ENCODE measurements at regions not wholly inside any gene's neighbourhood (a gene's known extent, or its start where the extent isn't known, plus 50 kb on each side); places are given as distances from the start of the nearest gene placed in this dataset.

DNA sequence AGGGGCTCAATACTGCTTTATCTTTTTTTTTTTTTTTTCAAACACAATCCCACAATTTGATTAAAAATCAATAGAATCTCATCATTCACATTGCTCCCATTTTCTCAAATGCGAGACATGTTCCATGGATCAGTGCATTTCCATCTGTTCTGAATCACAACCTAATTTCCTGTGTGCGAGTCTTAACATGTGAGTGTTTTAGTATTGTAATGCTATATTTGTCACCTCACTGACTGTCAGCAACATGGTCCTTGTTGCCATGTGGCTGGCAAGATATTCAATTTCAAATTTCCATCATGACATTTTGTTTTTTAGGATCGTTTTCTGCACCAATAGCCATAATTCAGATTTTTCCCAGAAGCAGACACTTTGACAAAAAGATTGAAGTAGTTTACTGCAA, 233.2 kb upstream of the PRDM9 start:
- ChIA-PET POLR2A (no interaction called here), CTCF (no interaction called here)
- DNase-seq (ENCODE audit: extremely low spot score): no peak
- TF ChIP-seq, protein P1, sequence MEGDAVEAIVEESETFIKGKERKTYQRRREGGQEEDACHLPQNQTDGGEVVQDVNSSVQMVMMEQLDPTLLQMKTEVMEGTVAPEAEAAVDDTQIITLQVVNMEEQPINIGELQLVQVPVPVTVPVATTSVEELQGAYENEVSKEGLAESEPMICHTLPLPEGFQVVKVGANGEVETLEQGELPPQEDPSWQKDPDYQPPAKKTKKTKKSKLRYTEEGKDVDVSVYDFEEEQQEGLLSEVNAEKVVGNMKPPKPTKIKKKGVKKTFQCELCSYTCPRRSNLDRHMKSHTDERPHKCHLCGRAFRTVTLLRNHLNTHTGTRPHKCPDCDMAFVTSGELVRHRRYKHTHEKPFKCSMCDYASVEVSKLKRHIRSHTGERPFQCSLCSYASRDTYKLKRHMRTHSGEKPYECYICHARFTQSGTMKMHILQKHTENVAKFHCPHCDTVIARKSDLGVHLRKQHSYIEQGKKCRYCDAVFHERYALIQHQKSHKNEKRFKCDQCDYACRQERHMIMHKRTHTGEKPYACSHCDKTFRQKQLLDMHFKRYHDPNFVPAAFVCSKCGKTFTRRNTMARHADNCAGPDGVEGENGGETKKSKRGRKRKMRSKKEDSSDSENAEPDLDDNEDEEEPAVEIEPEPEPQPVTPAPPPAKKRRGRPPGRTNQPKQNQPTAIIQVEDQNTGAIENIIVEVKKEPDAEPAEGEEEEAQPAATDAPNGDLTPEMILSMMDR (IDR thresholded peaks at IDR 0.05; ENCODE audit: control extremely low read depth, extremely low read depth, low read depth, missing control alignments): no peak

DNA sequence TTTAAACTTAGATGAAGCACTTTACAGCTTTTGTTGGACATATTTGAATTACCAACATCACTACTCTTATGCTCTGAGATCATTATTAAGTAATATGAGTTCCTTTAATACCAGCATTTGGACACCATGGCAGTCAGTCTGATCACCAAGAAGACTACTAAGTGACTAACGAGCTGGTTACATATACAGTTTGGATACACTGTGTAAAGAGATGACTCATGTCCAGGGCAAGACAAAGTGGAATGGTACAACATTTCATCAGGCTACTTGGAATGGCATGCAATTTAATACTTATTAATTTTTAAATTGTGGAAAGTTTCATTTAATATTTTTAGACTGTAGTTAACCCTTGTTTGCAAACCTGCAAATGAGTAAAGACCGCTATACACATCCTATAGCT, 237.4 kb upstream of the PRDM9 start:
- no peak for DNase-seq (ENCODE audit: extremely low spot score)
- TF ChIP-seq, protein P1 (IDR thresholded peaks at IDR 0.05; ENCODE audit: control extremely low read depth, extremely low read depth, low read depth, missing control alignments): no peak
- ChIA-PET POLR2A (no interaction called here), CTCF (interaction anchor here (1.4 kb wide), 1 partner anchor 8 kb away, joined by 3 read pairs; no protein-coding TSS in a partner anchor)

DNA sequence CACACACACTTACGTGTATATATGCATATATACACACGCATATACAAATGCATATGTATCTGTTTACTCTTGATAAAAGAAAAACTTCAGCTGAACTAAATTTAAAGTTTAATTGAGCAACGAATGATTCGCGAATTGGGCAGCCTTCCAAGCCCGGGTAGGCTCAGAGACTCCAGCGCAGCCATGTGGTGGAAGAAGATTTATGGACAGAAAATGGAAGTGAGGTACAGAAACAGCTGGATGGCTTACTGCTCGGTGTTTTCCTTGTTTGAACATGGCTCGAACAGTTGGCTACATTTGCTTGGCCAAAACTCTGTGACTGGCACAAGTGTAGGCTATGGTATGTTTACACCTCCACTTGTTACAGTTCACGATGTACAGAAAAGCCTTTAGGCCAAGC, 239.3 kb upstream of the PRDM9 start:
- DNase-seq (ENCODE audit: extremely low spot score): no peak
- POLR2A ChIA-PET: no interaction called here

DNA sequence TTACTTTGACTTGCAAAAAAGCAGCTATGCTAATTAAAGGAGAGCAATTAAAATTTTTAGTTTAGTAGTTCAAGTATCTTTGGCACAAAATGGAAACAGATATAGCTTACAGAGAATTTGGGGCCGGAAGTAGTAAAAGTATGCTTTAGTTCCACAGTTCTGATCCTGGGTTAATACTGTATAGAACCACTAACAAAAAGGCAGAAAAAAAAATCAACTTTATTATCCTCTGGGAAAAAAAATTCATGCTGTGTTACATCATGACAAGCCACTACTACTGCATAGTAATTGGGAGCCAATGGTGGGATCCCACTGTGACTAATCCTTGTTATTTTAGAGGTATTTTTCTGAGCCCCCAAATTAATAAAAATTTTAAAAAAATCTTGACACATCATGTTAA, 246.8 kb upstream of the PRDM9 start:
- DNase-seq (ENCODE audit: extremely low spot score): no peak
- CTCF ChIA-PET: no interaction called here
- TF ChIP-seq, protein P1 (IDR thresholded peaks at IDR 0.05; ENCODE audit: control extremely low read depth, extremely low read depth, low read depth, missing control alignments): no peak
- POLR2A ChIA-PET: no interaction called here

More for the DNA sequence above, 239.3 kb upstream of the PRDM9 start:
- CTCF ChIA-PET: interaction anchor here (0.9 to 1.0 kb wide), 2 partner anchors 19 to 25 kb away, joined by 3 read pairs; no protein-coding TSS in a partner anchor
- TF ChIP-seq, protein P1 (IDR thresholded peaks at IDR 0.05; ENCODE audit: control extremely low read depth, extremely low read depth, low read depth, missing control alignments): no peak

DNA sequence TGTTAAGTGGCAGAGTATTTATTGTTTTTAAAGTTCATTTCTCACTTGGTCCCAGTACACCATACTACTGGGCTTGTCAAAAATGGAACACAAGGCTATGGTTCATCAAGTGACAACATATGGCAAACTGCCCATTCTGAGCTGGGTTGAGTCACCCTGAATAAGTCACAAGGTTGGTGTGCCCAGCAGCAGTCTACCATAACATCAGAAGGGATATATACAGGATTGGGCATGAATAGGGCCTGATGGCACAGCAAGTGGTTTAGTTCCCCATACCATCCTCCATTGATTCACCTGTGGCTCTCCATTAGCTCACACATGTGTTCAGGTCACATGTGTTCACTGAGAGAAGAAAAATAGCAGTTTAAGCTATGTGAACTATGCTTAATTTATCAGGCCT, 249.8 kb upstream of the PRDM9 start:
- TF ChIP-seq, protein P1 (IDR thresholded peaks at IDR 0.05; ENCODE audit: control extremely low read depth, extremely low read depth, low read depth, missing control alignments): no peak
- ChIA-PET POLR2A (no interaction called here), CTCF (no interaction called here)
- no peak for DNase-seq (ENCODE audit: extremely low spot score)

DNA sequence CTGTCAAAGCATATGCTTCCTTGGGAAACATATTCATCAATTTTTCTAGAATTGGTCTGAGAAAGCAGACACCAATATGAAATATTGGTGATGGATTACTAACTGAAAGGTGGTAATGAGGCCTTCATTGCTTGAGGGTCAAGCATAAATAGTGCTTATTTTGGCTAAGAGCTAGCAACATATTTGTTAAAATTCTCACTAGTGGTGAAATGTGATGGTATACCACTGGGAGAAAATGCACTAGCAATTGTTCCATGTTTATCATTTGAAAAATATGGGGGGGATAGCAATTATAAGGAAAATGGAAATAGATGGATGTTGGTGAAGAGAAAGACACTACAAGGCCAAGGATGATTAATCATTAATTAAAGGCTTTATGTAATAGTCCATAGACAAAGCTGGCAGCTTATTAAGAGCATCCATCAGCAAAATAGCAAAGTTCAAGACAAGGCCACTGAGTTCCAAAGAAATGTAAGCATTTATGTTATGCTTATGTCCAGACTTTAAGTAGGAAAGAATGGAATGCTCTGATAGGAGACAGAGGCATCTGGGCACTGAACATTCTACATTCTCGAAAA, 253.7 kb upstream of the PRDM9 start:
- POLR2A ChIA-PET: no interaction called here

More for the DNA sequence above, 253.7 kb upstream of the PRDM9 start:
- no peak for DNase-seq (ENCODE audit: extremely low spot score)
- TF ChIP-seq, protein P1 (IDR thresholded peaks at IDR 0.05; ENCODE audit: control extremely low read depth, extremely low read depth, low read depth, missing control alignments): no peak
- CTCF ChIA-PET: no interaction called here

All from GM10248 (cell line).